ENCODE measurements at regions not wholly inside any gene's neighbourhood (a gene's known extent, or its start where the extent isn't known, plus 50 kb on each side); places are given as distances from the start of the nearest gene placed in this dataset.

DNA sequence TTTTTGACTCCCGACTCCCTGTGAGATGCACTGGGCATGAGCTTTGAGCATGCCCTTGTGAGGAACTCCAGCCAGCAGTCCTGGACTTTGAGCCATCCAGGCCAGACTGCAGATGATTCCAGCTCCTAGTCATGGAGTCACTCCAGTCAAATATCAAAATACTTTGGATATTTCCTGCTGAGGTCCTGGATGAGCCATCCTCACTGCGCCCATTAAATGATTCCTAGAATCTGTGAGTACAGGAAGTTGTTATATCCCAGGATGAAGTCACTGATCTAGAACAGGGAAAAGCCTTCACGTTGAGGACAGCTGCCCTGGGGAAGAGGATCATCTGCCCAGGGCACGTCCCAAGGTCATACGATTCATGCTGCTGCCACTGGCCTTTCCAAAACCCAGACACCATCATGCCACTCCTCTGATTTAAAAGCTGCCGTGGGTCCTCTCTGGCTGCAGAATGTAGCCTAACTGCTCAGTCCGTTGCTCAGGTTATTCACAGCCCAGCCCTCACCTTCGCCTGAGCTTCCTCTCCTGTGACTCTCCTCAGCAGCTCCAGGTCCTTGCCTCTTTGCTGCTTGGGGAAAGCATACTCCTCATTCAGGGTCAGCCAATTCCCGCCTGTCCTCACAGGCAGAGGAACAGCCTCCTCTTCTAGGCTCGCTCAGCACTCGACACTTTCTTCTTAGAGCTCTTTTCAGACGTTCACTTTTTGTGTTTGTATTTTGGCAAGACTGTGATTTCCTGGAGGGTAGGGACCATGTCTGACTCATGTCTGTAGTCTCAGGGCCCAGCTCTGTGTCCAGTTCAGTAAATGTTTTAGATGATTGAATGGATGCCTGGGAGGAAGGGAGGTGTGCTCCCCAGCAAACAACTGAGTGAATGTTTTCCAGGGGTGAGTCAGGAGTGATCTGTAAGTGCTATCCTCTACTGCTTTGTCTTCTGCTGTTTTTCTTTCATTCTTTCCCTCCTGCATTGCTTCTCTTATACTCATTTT lies 157.8 kb downstream of the SNX10 start (continued):
- TF ChIP-seq RNF2 (IDR thresholded peaks at IDR 0.05; ENCODE audit: borderline replicate concordance, low read depth, low read length, missing control alignments, poor library complexity, severe bottlenecking), result no peak
- TF ChIP-seq, protein P1, sequence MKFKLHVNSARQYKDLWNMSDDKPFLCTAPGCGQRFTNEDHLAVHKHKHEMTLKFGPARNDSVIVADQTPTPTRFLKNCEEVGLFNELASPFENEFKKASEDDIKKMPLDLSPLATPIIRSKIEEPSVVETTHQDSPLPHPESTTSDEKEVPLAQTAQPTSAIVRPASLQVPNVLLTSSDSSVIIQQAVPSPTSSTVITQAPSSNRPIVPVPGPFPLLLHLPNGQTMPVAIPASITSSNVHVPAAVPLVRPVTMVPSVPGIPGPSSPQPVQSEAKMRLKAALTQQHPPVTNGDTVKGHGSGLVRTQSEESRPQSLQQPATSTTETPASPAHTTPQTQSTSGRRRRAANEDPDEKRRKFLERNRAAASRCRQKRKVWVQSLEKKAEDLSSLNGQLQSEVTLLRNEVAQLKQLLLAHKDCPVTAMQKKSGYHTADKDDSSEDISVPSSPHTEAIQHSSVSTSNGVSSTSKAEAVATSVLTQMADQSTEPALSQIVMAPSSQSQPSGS (IDR thresholded peaks at IDR 0.05; ENCODE audit: low read length), result no peak
- TF ChIP-seq CHD2 (IDR thresholded peaks at IDR 0.05; ENCODE audit: low read length), result no peak
- no peak for TF ChIP-seq SUZ12 (IDR thresholded peaks at IDR 0.05; ENCODE audit: low read length)
- no peak for TF ChIP-seq TAF1 (IDR thresholded peaks at IDR 0.05; ENCODE audit: low read depth, low read length)
